IMR-90 (cell line): ENCODE measurements at regions not wholly inside any gene's neighbourhood (a gene's known extent, or its start where the extent isn't known, plus 50 kb on each side); places are given as distances from the start of the nearest gene placed in this dataset.

Experiments used
- ATAC-seq: fragments of 200-7000 bp; cut with Tn5 transposase; 2 replicates; pipeline ENCODE4 v1.9.1; 2020; ENCODE audit warnings: low read depth, mild to moderate bottlenecking, moderate library complexity
- BruUV-seq: library from RNA; stranded (reverse); fragments of 400-500 nt; replicated peaks from 2 replicates; lab custom pipeline; 2021; lab: Mats Ljungman, UMichigan
- CTCF ChIA-PET: fragments of 300-600 bp; formaldehyde crosslinking; extraction: SDS; loops from one replicate; lab custom pipeline; 2021; ENCODE audit warnings: antibody characterized with exemption; lab: Yijun Ruan, JAX
- POLR2A ChIA-PET: fragments of 300-600 bp; sonication (Branson Sonifier 250); formaldehyde crosslinking; loops from one replicate; lab custom pipeline; 2022; ENCODE audit warnings: antibody characterized with exemption; ENCODE audit not compliant: unreplicated experiment; lab: Charles Lee
- DNase-seq: peaks from one replicate; pipeline ENCODE4 v3.0.0; 2013
- H2AFZ ChIP-seq: replicated peaks from 2 replicates; pipeline ENCODE3; 2013; ENCODE audit warnings: low read length, mild to moderate bottlenecking; ENCODE audit not compliant: poor library complexity
- H2AK5ac ChIP-seq: 2 replicates; pipeline ENCODE4 v1.6.1; 2013; ENCODE audit warnings: low read depth, low read length, inconsistent platforms
- H2AK9ac ChIP-seq: replicated peaks from 2 replicates; pipeline ENCODE3; 2013; ENCODE audit warnings: mild to moderate bottlenecking, low read depth, low read length, moderate library complexity; ENCODE audit not compliant: poor library complexity
- H2BK120ac ChIP-seq: 2 replicates; pipeline ENCODE4 v1.6.1; 2013; ENCODE audit warnings: low read depth, low read length, inconsistent platforms
- H2BK15ac ChIP-seq: 3 replicates; pipeline ENCODE4 v1.6.1; 2013; ENCODE audit warnings: low read depth, low read length, inconsistent platforms
- H2BK20ac ChIP-seq: 2 replicates; pipeline ENCODE4 v1.6.1; 2013; ENCODE audit warnings: low read depth, mild to moderate bottlenecking, inconsistent platforms, low read length, moderate library complexity
- H2BK5ac ChIP-seq: 2 replicates; pipeline ENCODE4 v1.6.1; 2013; ENCODE audit warnings: mild to moderate bottlenecking, low read depth, low read length, inconsistent platforms; ENCODE audit not compliant: poor library complexity, severe bottlenecking
- H3K14ac ChIP-seq: replicated peaks from 2 replicates; pipeline ENCODE4 v1.6.1; 2013; ENCODE audit warnings: low read depth, low read length, inconsistent platforms
- H3K18ac ChIP-seq: 2 replicates; pipeline ENCODE4 v1.6.1; 2013; ENCODE audit warnings: low read depth, low read length, control low read depth
- H3K23ac ChIP-seq: 2 replicates; pipeline ENCODE4 v1.6.1; 2013; ENCODE audit warnings: low read depth, low read length, inconsistent platforms
- H3K27ac ChIP-seq: 2 replicates; pipeline ENCODE4 v1.5.1; 2013; ENCODE audit warnings: mild to moderate bottlenecking, control low read depth, low read length; ENCODE audit not compliant: insufficient read depth
- H3K27me3 ChIP-seq: 2 replicates; pipeline ENCODE4 v1.6.1; 2013; ENCODE audit warnings: low read length; ENCODE audit not compliant: control insufficient read depth, insufficient read depth
- H3K36me3 ChIP-seq: 2 replicates; pipeline ENCODE4 v1.6.1; 2013; ENCODE audit warnings: low read length, mixed read lengths; ENCODE audit not compliant: control insufficient read depth, insufficient read depth
- H3K4ac ChIP-seq: 2 replicates; pipeline ENCODE4 v1.6.1; 2013; ENCODE audit warnings: low read depth, low read length, inconsistent platforms
- H3K4me1 ChIP-seq: 2 replicates; pipeline ENCODE4 v1.6.1; 2013; ENCODE audit warnings: low read length, mixed read lengths; ENCODE audit not compliant: control insufficient read depth, insufficient read depth
- H3K4me2 ChIP-seq: 2 replicates; pipeline ENCODE4 v1.6.1; 2013; ENCODE audit warnings: low read depth, mild to moderate bottlenecking, control low read depth, low read length, moderate library complexity
- H3K4me3 ChIP-seq: 2 replicates; pipeline ENCODE4 v1.5.1; 2013; ENCODE audit warnings: low read depth, mild to moderate bottlenecking, control low read depth, low read length, moderate library complexity; ENCODE audit not compliant: insufficient read depth
- H3K56ac ChIP-seq: 2 replicates; pipeline ENCODE4 v1.6.1; 2013; ENCODE audit warnings: low read length, inconsistent platforms; ENCODE audit not compliant: insufficient read depth; ENCODE audit errors: extremely low read depth
- H3K79me1 ChIP-seq, 2 experiments: 2 replicates each; pipeline ENCODE4 v1.6.1; 2013; ENCODE audit warnings: low read length in 2 of 2, inconsistent platforms in 1 of 2, low read depth in 1 of 2
- H3K9ac ChIP-seq: 2 replicates; pipeline ENCODE4 v1.6.1; 2013; ENCODE audit warnings: low read depth, low read length, control low read depth
- H3K9me1 ChIP-seq: 2 replicates; pipeline ENCODE4 v1.6.1; 2013; ENCODE audit warnings: low read length, inconsistent platforms; ENCODE audit not compliant: insufficient read depth
- H3K9me3 ChIP-seq: 2 replicates; pipeline ENCODE4 v1.6.1; 2013; ENCODE audit warnings: low read length; ENCODE audit not compliant: control insufficient read depth, insufficient read depth
- H4K20me1 ChIP-seq: 2 replicates; pipeline ENCODE4 v1.6.1; 2013; ENCODE audit warnings: low read length, inconsistent platforms; ENCODE audit not compliant: insufficient read depth
- H4K5ac ChIP-seq: 2 replicates; pipeline ENCODE4 v1.6.1; 2013; ENCODE audit warnings: mild to moderate bottlenecking, low read depth, low read length, control low read depth
- H4K8ac ChIP-seq, 2 experiments: 2 replicates each; pipeline ENCODE4 v1.6.1; 2013; ENCODE audit warnings: low read depth in 2 of 2, low read length in 2 of 2, control low read depth in 1 of 2, inconsistent platforms in 1 of 2
- H4K91ac ChIP-seq: 2 replicates; pipeline ENCODE4 v1.6.1; 2013; ENCODE audit warnings: low read depth, low read length, inconsistent platforms; ENCODE audit not compliant: insufficient read depth
- BHLHE40 ChIP-seq: fragments of 150-350 bp; IDR thresholded peaks from 2 replicates; pipeline ENCODE4 v1.6.1; 2016; ENCODE audit warnings: mild to moderate bottlenecking, low read depth, low read length
- CHD1 ChIP-seq: IDR thresholded peaks from 2 replicates; pipeline ENCODE4 v1.6.1; 2012; ENCODE audit warnings: low read depth, low read length, improper control_type of control experiment
- FOS ChIP-seq: fragments of 150-350 bp; IDR thresholded peaks from 2 replicates; pipeline ENCODE4 v1.6.1; 2016; ENCODE audit warnings: low read depth, low read length
- MAZ ChIP-seq: IDR thresholded peaks from 2 replicates; pipeline ENCODE4 v1.6.1; 2012; ENCODE audit warnings: low read depth, mild to moderate bottlenecking, low read length, improper control_type of control experiment, moderate library complexity, borderline replicate concordance
- NFE2L2 ChIP-seq: fragments of 150-350 bp; IDR thresholded peaks from 2 replicates; pipeline ENCODE4 v1.6.1; 2016; ENCODE audit warnings: low read depth, mild to moderate bottlenecking, low read length
- POLR2A ChIP-seq: IDR thresholded peaks from 2 replicates; pipeline ENCODE4 v1.6.1; 2012; ENCODE audit warnings: mild to moderate bottlenecking, low read depth, low read length
- RAD21 ChIP-seq: IDR thresholded peaks from 2 replicates; pipeline ENCODE4 v1.6.1; 2012; ENCODE audit warnings: low read length, improper control_type of control experiment
- RFX5 ChIP-seq: IDR thresholded peaks from 2 replicates; pipeline ENCODE4 v1.8.0; 2012; ENCODE audit warnings: low read depth, mild to moderate bottlenecking, low read length, moderate library complexity
- SMC3 ChIP-seq: fragments of 150-350 bp; IDR thresholded peaks from 2 replicates; pipeline ENCODE4 v1.6.1; 2016; ENCODE audit warnings: low read depth, mild to moderate bottlenecking, antibody characterized with exemption, low read length, moderate library complexity
- WGBS, 2 experiments: methylation state at CpG; one replicate each; pipeline versions ENCODE4 v1.1.5 to v1.1.7; 2013; ENCODE audit warnings: missing lambda C conversion rate in 2 of 2; ENCODE audit not compliant: insufficient read length in 1 of 2; ENCODE audit errors: extremely low coverage in 2 of 2; 5-methylcytosine and 5-hydroxymethylcytosine counted together
- dilution Hi-C: fragments of 300-500 bp; cut with HindIII; formaldehyde crosslinking; loops from one replicate; pipeline ENCODE4 v1.14.3; 2018; ENCODE audit warnings: low sequenced_read_pairs; ENCODE audit not compliant: unreplicated experiment
- in situ Hi-C: fragments of 300-500 bp; cut with MboI; formaldehyde crosslinking; loops from 3 replicates; pipeline ENCODE4 v1.14.3; 2019; ENCODE audit warnings: low sequenced_read_pairs, inconsistent platforms, mixed read lengths
- intact Hi-C: fragments of 100-400 bp; cut with micrococcal nuclease; formaldehyde crosslinking; loops from 2 replicates; pipeline ENCODE4 v1.10.0; 2022
- TF ChIP-seq, protein P1 (sequence below): fragments of 150-350 bp; IDR thresholded peaks from 2 replicates; pipeline ENCODE4 v1.6.1; 2017; ENCODE audit warnings: mild to moderate bottlenecking, antibody characterized with exemption, low read length, low read depth
- TF ChIP-seq, protein P2 (sequence below): fragments of 150-350 bp; IDR thresholded peaks from 2 replicates; pipeline ENCODE4 v1.6.1; 2016; ENCODE audit warnings: low read depth, mild to moderate bottlenecking, low read length, moderate library complexity, borderline replicate concordance

DNA sequence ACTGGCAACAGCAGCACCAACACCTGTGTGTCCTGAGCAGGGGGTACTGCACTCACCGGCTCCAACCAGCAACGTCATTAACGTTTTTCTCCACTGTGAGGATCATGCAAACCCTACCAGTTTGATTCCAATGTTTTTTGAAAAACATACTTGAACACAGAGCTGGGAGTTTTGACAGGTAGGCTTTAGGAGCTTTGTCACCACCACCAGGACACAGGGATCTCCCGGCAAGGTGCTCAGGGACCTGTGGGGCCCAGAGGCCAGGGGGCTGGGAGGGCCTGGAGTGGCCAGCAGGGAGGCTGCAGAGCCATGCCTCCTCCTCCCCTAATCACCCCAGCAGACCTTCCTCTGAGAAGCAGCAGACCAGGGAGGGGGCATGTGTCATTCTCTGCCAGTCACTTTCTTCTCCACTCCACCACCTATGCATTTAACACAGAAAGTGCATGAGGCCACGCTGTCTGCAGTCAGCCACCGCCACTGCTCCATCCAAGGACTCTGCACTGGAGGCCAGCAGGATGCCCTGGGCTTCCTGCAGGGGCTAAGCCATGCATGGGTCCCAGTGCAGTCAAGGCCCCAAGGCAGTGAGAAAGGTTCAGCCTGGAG lies 768.2 kb downstream of the KCNJ18 start:
- ChIA-PET CTCF (no interaction called here), POLR2A (no interaction called here)
- Histone ChIP-seq H2AK5ac (no peak overlapping the region), H3K18ac (no peak overlapping the region), H3K9ac (no peak overlapping the region), H3K27me3 (no peaks in the 10 kb centered on the region), H2AFZ (no peak overlapping the region), H3K4me3 (no peak overlapping the region), H2BK15ac (no peak overlapping the region), H3K14ac (no peak overlapping the region), H3K4ac (no peak overlapping the region), H3K23ac (no peak overlapping the region), H3K79me1 (no peaks in the 10 kb centered on the region), H4K91ac (no peak overlapping the region), H4K20me1 (no peaks in the 10 kb centered on the region), H3K4me2 (no peak overlapping the region), H3K9me3 (peaks cover 22% of the 10 kb centered on the region), H3K36me3 (no peaks in the 10 kb centered on the region), H3K56ac (no peak overlapping the region), H2BK5ac (no peak overlapping the region), H4K5ac (no peak overlapping the region), H3K4me1 (no peaks in the 10 kb centered on the region), H2AK9ac (no peak overlapping the region), H2BK20ac (no peak overlapping the region), H3K9me1 (no peaks in the 10 kb centered on the region), H4K8ac (no peak overlapping the region), H2BK120ac (no peak overlapping the region), H3K27ac (no peak overlapping the region)
- dilution Hi-C loops: no loop called here
- in situ Hi-C loops: no loop called here
- ATAC-seq (no peak), DNase-seq (no peak)
- TF ChIP-seq POLR2A: no peak
- TF ChIP-seq, protein P1, sequence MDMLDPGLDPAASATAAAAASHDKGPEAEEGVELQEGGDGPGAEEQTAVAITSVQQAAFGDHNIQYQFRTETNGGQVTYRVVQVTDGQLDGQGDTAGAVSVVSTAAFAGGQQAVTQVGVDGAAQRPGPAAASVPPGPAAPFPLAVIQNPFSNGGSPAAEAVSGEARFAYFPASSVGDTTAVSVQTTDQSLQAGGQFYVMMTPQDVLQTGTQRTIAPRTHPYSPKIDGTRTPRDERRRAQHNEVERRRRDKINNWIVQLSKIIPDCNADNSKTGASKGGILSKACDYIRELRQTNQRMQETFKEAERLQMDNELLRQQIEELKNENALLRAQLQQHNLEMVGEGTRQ: no peak
- TF ChIP-seq CHD1: no peak
- no peak for TF ChIP-seq SMC3
- no peak for TF ChIP-seq BHLHE40
- no peak for TF ChIP-seq FOS
- TF ChIP-seq NFE2L2: no peak
- no peak for TF ChIP-seq MAZ
- no peak for TF ChIP-seq RAD21
- TF ChIP-seq RFX5: no peak
- TF ChIP-seq, protein P2, sequence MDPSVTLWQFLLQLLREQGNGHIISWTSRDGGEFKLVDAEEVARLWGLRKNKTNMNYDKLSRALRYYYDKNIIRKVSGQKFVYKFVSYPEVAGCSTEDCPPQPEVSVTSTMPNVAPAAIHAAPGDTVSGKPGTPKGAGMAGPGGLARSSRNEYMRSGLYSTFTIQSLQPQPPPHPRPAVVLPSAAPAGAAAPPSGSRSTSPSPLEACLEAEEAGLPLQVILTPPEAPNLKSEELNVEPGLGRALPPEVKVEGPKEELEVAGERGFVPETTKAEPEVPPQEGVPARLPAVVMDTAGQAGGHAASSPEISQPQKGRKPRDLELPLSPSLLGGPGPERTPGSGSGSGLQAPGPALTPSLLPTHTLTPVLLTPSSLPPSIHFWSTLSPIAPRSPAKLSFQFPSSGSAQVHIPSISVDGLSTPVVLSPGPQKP: no peak
- intact Hi-C loops: no loop called here
- no TSS peak for BruUV-seq
- no CpG with 5 or more reads among the region's 6 CpGs for WGBS, 2 experiments
